SK-N-SH (cell line): ENCODE measurements at regions not wholly inside any gene's neighbourhood (a gene's known extent, or its start where the extent isn't known, plus 50 kb on each side); places are given as distances from the start of the nearest gene placed in this dataset.

Experiments used
- CTCF ChIA-PET: fragments of 300-600, 350-600 bp; formaldehyde crosslinking; extraction: SDS; loops from one replicate; lab custom pipeline; 2021; lab: Yijun Ruan, JAX
- POLR2A ChIA-PET: fragments of 350-600 bp; sonication (Branson Sonifier 250); formaldehyde crosslinking; extraction: SDS; loops from one replicate; lab custom pipeline; 2020; ENCODE audit warnings: antibody characterized with exemption, inconsistent platforms; lab: Yijun Ruan, JAX
- DNase-seq: peaks from one replicate; pipeline ENCODE4 v3.0.0; 2012
- H2AFZ ChIP-seq: fragments of 200-600 bp; sonication (generic); 2 replicates; pipeline ENCODE4 v1.8.1; 2016; ENCODE audit warnings: antibody characterized with exemption, mild to moderate bottlenecking, low read depth
- H3F3A ChIP-seq: fragments of 200-600 bp; sonication (generic); replicated peaks from 2 replicates; pipeline ENCODE3; 2016; ENCODE audit warnings: antibody characterized with exemption, mild to moderate bottlenecking; ENCODE audit not compliant: insufficient read depth
- H3K27ac ChIP-seq, 2 experiments: fragments of 200-500 bp in 1 of 2; fragments of 200-600 bp in 1 of 2; sonication (Bioruptor generic) in 1 of 2; sonication (generic), shearing (Covaris generic) in 1 of 2; 2 replicates each; pipeline versions ENCODE4 v1.5.1 to v1.6.1; 2014 to 2016; ENCODE audit warnings: low read depth in 2 of 2, inconsistent platforms in 1 of 2, low read length in 1 of 2, mild to moderate bottlenecking in 1 of 2, mixed read lengths in 1 of 2
- H3K27me3 ChIP-seq: fragments of 200-600 bp; sonication (generic), shearing (Covaris generic); 2 replicates; pipeline ENCODE4 v1.6.1; 2016; ENCODE audit warnings: mixed run types; ENCODE audit not compliant: insufficient read depth
- H3K36me3 ChIP-seq, 2 experiments: fragments of 200-500 bp in 1 of 2; fragments of 200-600 bp in 1 of 2; sonication (Bioruptor generic) in 1 of 2; sonication (generic) in 1 of 2; replicated peaks in 1 of 2; 2 replicates each; pipeline versions ENCODE3 to v1.5.1; 2014 to 2016; ENCODE audit warnings: low read length in 1 of 2, mild to moderate bottlenecking in 1 of 2; ENCODE audit not compliant: insufficient read depth in 2 of 2, control insufficient read depth in 1 of 2
- H3K4me1 ChIP-seq, 2 experiments: fragments of 200-500 bp in 1 of 2; fragments of 200-600 bp in 1 of 2; sonication (Bioruptor generic) in 1 of 2; sonication (generic), shearing (Covaris generic) in 1 of 2; 2 replicates each; pipeline versions ENCODE4 v1.5.1 to v1.6.1; 2014 to 2016; ENCODE audit warnings: low read depth in 1 of 2, low read length in 1 of 2, mixed run types in 1 of 2; ENCODE audit not compliant: insufficient read depth in 2 of 2, control insufficient read depth in 1 of 2
- H3K4me2 ChIP-seq: fragments of 200-600 bp; sonication (generic), shearing (Covaris generic); 2 replicates; pipeline ENCODE4 v1.6.1; 2017; ENCODE audit warnings: mixed run types
- H3K4me3 ChIP-seq, 2 experiments: fragments of 200-500 bp in 1 of 2; fragments of 200-600 bp in 1 of 2; sonication (Bioruptor generic) in 1 of 2; sonication (generic), shearing (Covaris generic) in 1 of 2; 2 replicates each; pipeline versions ENCODE4 v1.5.1 to v1.8.1; 2014 to 2016; ENCODE audit warnings: low read depth in 2 of 2, inconsistent platforms in 1 of 2, low read length in 1 of 2, mild to moderate bottlenecking in 1 of 2, mixed read lengths in 1 of 2, moderate library complexity in 1 of 2
- H3K79me2 ChIP-seq: fragments of 200-600 bp; sonication (generic); 2 replicates; pipeline ENCODE4 v1.8.1; 2017; ENCODE audit warnings: mild to moderate bottlenecking; ENCODE audit not compliant: insufficient read depth
- H3K9ac ChIP-seq: fragments of 200-600 bp; sonication (generic); 2 replicates; pipeline ENCODE4 v1.6.1; 2017; ENCODE audit warnings: mixed run types
- H3K9me2 ChIP-seq: fragments of 200-600 bp; sonication (generic); 2 replicates; pipeline ENCODE4 v1.6.1; 2017; ENCODE audit warnings: mixed run types
- H3K9me3 ChIP-seq: fragments of 200-600 bp; sonication (generic); 2 replicates; pipeline ENCODE4 v1.6.1; 2017; ENCODE audit warnings: mixed run types, mild to moderate bottlenecking, moderate library complexity
- H4K20me1 ChIP-seq: fragments of 200-600 bp; sonication (generic); 2 replicates; pipeline ENCODE4 v1.6.1; 2017; ENCODE audit warnings: mild to moderate bottlenecking, mixed run types; ENCODE audit not compliant: insufficient read depth
- ELF1 ChIP-seq: IDR thresholded peaks from 2 replicates; pipeline ENCODE4 v1.4.0; 2012
- EP300 ChIP-seq, 2 experiments: IDR thresholded peaks; 2 replicates each; pipeline versions ENCODE4 v1.4.0 to v1.6.1; 2012; ENCODE audit warnings: borderline replicate concordance in 1 of 2, low read depth in 1 of 2, low read length in 1 of 2
- EZH2phosphoT487 ChIP-seq: fragments of 200-600 bp; sonication (generic); IDR thresholded peaks from 2 replicates; pipeline ENCODE4 v1.6.1; 2017; ENCODE audit warnings: low read depth, mixed run types, mild to moderate bottlenecking, antibody characterized with exemption, moderate library complexity, borderline replicate concordance
- FOSL2 ChIP-seq: IDR thresholded peaks from 2 replicates; pipeline ENCODE4 v1.4.0; 2012; ENCODE audit warnings: low read depth, mild to moderate bottlenecking, moderate library complexity, borderline replicate concordance
- FOXJ3 ChIP-seq: sonication (generic); formaldehyde crosslinking; IDR thresholded peaks from 2 replicates; pipeline ENCODE4 v1.5.1; 2020; ENCODE audit warnings: mild to moderate bottlenecking, missing genetic modification reagents
- FOXM1 ChIP-seq: IDR thresholded peaks from 2 replicates; pipeline ENCODE4 v1.4.0; 2012; ENCODE audit warnings: low read depth, mild to moderate bottlenecking
- MEF2A ChIP-seq: IDR thresholded peaks from 2 replicates; pipeline ENCODE4 v1.4.0; 2012; ENCODE audit warnings: low read depth, borderline replicate concordance
- MXI1 ChIP-seq: IDR thresholded peaks from 2 replicates; pipeline ENCODE4 v1.6.1; 2012; ENCODE audit warnings: mild to moderate bottlenecking, low read depth, low read length, improper control_type of control experiment
- NFIC ChIP-seq: IDR thresholded peaks from 2 replicates; pipeline ENCODE4 v1.4.0; 2012; ENCODE audit warnings: borderline replicate concordance
- NRF1 ChIP-seq: IDR thresholded peaks from 2 replicates; pipeline ENCODE4 v1.6.1; 2012; ENCODE audit warnings: low read depth, mild to moderate bottlenecking, low read length
- POLR2AphosphoS5 ChIP-seq: IDR thresholded peaks from 2 replicates; pipeline ENCODE4 v1.6.1; 2012; ENCODE audit warnings: low read depth, low read length
- SIN3A ChIP-seq: IDR thresholded peaks from 2 replicates; pipeline ENCODE4 v1.6.1; 2012; ENCODE audit warnings: low read depth, mild to moderate bottlenecking, low read length, moderate library complexity, borderline replicate concordance
- TAF1 ChIP-seq: IDR thresholded peaks from 2 replicates; pipeline ENCODE4 v1.6.1; 2012; ENCODE audit warnings: low read depth, mild to moderate bottlenecking, low read length, moderate library complexity, borderline replicate concordance
- TCF12 ChIP-seq: IDR thresholded peaks from 2 replicates; pipeline ENCODE4 v1.4.0; 2012
- YY1 ChIP-seq: IDR thresholded peaks from 2 replicates; pipeline ENCODE4 v1.4.0; 2012; ENCODE audit warnings: low read depth, mild to moderate bottlenecking
- WGBS: methylation state at CpG from one replicate; pipeline ENCODE4 v1.1.6; 2017; ENCODE audit warnings: low lambda C conversion rate; 5-methylcytosine and 5-hydroxymethylcytosine counted together
- TF ChIP-seq, protein P1 (sequence below): fragments of 150-350 bp; IDR thresholded peaks from 2 replicates; pipeline ENCODE4 v1.6.1; 2016; ENCODE audit warnings: mild to moderate bottlenecking, low read depth, low read length
- TF ChIP-seq, protein P2 (sequence below): fragments of 150-350 bp; IDR thresholded peaks from 2 replicates; pipeline ENCODE4 v1.6.1; 2017; ENCODE audit warnings: antibody characterized with exemption, low read length, low read depth, borderline replicate concordance
- TF ChIP-seq, protein P3 (sequence below): IDR thresholded peaks from 2 replicates; pipeline ENCODE4 v1.4.0; 2012; ENCODE audit warnings: low read depth, borderline replicate concordance

DNA sequence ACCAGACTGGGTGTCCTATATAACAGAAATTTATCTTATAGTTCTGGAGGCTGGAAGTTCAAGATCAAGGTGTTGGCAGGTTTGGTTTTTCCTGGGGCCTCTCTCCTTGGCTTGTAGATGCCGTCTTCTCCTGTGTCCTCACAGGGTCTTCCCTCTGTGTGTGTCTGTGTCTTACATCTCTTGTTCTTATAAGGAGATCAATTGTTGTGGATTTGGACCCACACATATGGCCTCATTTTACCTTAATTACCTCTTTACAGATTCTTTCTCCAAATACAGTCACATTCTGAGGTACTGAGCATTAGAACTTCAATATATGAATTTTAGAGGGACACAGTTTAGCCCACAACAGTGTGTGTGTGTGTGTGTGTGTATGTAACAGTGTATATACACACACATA lies 74.5 kb downstream of the EDN1 start:
- H3K27me3 ChIP-seq, result no peaks in the 10 kb centered on the region
- no peak overlapping the region for H3K4me2 ChIP-seq
- H3K9me2 ChIP-seq, result no peaks in the 10 kb centered on the region
- no peaks in the 10 kb centered on the region for H3F3A ChIP-seq
- DNase-seq, result no peak
- H4K20me1 ChIP-seq, result no peaks in the 10 kb centered on the region
- H3K4me1 ChIP-seq, result no peaks in the 10 kb centered on the region
- H3K9me3 ChIP-seq, result no peaks in the 10 kb centered on the region
- no peaks in the 10 kb centered on the region for H3K79me2 ChIP-seq
- WGBS, result 67% methylated on average over 1 of the region's 1 CpG
- H3K27ac ChIP-seq, result no peak overlapping the region
- H3K36me3 ChIP-seq, result no peaks in the 10 kb centered on the region
- no peak overlapping the region for H3K9ac ChIP-seq
- no peak overlapping the region for H3K4me3 ChIP-seq
- H2AFZ ChIP-seq, result no peak overlapping the region
- TF ChIP-seq NRF1 (no peak), MEF2A (no peak), NFIC (no peak), ELF1 (no peak), POLR2AphosphoS5 (no peak), EZH2phosphoT487 (no peak), EP300 (IDR thresholded peaks at IDR 0.05; ENCODE audit: borderline replicate concordance in 1 of 2, low read depth in 1 of 2, low read length in 1 of 2) (no peak), TCF12 (no peak), MXI1 (no peak), TAF1 (no peak), FOSL2 (no peak)
- TF ChIP-seq, protein P1, sequence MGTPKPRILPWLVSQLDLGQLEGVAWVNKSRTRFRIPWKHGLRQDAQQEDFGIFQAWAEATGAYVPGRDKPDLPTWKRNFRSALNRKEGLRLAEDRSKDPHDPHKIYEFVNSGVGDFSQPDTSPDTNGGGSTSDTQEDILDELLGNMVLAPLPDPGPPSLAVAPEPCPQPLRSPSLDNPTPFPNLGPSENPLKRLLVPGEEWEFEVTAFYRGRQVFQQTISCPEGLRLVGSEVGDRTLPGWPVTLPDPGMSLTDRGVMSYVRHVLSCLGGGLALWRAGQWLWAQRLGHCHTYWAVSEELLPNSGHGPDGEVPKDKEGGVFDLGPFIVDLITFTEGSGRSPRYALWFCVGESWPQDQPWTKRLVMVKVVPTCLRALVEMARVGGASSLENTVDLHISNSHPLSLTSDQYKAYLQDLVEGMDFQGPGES, result no peak
- CTCF ChIA-PET, result no interaction called here
- POLR2A ChIA-PET, result no interaction called here

DNA sequence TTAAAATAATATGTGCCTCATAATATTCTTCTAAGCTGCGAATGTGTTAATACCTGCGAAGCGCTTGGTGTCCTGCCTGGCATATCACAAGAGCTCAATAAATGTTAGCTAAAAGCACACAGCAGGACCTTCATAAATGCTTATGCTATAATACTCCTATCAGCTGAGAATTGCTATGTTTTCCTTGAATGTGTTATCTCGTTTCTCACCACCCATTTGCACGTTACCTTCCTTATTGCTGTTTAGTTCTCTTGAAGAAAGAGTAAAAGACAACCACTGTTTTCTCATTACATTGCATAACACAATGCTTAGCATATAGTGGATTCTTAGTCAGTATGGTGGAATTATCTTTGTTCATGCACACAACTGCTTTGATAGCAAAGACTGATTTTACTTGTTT lies 76.6 kb downstream of the EDN1 start:
- Histone ChIP-seq H3K4me3 (no peak overlapping the region), H3K36me3 (no peaks in the 10 kb centered on the region), H3K27ac (no peak overlapping the region), H3K4me1 (no peaks in the 10 kb centered on the region), H2AFZ (no peak overlapping the region), H3K4me2 (no peak overlapping the region), H3K9me3 (no peaks in the 10 kb centered on the region), H4K20me1 (no peaks in the 10 kb centered on the region), H3F3A (no peaks in the 10 kb centered on the region), H3K9ac (no peak overlapping the region), H3K27me3 (no peaks in the 10 kb centered on the region), H3K9me2 (no peaks in the 10 kb centered on the region), H3K79me2 (no peaks in the 10 kb centered on the region)
- DNase-seq, result no peak
- CTCF ChIA-PET, result no interaction called here
- WGBS, result 67% methylated on average over 5 of the region's 5 CpGs
- TF ChIP-seq, protein P2, sequence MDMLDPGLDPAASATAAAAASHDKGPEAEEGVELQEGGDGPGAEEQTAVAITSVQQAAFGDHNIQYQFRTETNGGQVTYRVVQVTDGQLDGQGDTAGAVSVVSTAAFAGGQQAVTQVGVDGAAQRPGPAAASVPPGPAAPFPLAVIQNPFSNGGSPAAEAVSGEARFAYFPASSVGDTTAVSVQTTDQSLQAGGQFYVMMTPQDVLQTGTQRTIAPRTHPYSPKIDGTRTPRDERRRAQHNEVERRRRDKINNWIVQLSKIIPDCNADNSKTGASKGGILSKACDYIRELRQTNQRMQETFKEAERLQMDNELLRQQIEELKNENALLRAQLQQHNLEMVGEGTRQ, result no peak
- TF ChIP-seq TAF1 (no peak), FOXJ3 (no peak), SIN3A (no peak), YY1 (no peak), FOXM1 (no peak)
- TF ChIP-seq, protein P3, sequence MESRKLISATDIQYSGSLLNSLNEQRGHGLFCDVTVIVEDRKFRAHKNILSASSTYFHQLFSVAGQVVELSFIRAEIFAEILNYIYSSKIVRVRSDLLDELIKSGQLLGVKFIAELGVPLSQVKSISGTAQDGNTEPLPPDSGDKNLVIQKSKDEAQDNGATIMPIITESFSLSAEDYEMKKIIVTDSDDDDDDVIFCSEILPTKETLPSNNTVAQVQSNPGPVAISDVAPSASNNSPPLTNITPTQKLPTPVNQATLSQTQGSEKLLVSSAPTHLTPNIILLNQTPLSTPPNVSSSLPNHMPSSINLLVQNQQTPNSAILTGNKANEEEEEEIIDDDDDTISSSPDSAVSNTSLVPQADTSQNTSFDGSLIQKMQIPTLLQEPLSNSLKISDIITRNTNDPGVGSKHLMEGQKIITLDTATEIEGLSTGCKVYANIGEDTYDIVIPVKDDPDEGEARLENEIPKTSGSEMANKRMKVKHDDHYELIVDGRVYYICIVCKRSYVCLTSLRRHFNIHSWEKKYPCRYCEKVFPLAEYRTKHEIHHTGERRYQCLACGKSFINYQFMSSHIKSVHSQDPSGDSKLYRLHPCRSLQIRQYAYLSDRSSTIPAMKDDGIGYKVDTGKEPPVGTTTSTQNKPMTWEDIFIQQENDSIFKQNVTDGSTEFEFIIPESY, result no peak
- TF ChIP-seq, protein P1, result no peak
- POLR2A ChIA-PET, result no interaction called here
